ENCODE measurements at regions not wholly inside any gene's neighbourhood (a gene's known extent, or its start where the extent isn't known, plus 50 kb on each side); places are given as distances from the start of the nearest gene placed in this dataset.
A peak's percentile ranks its signal among the peaks of the same experiment; 100 is the strongest.

DNA sequence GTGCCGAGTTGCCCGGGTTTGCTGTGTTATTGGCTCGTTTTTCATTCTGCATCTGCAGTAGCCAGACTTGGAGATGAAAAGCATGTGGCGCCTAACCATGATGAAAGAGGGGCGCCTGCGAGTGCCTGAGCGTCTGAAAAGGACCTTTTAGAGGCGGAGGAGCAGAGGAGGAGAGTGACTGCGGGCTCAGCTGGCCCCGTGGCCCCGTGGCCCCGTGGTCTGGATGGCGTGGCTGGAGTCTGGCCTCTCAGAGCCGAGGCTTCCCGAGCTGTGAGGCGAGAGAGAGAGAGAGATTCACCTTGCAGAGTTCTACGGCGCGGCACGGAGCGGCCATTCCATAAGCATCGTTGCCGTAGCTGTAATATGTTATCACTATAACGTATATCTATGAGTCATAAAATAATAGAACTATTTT is 55.3 kb upstream of the RNU6ATAC start:
- Histone ChIP-seq H3K4me1 (peaks cover 0 to 22% (median 17%) of the 10 kb centered on the region in 12 donors), H3K9me3 (no peaks in the 10 kb centered on the region), H3K27ac (no peak overlapping the region), H3K27me3 (no peaks in the 10 kb centered on the region), H3K36me3 (no peaks in the 10 kb centered on the region), H3K4me3 (no peak overlapping the region)
- ATAC-seq (no peak), DNase-seq (peak in 2 of 5 donors; percentile 7 to 11)
- TF ChIP-seq, protein P1, sequence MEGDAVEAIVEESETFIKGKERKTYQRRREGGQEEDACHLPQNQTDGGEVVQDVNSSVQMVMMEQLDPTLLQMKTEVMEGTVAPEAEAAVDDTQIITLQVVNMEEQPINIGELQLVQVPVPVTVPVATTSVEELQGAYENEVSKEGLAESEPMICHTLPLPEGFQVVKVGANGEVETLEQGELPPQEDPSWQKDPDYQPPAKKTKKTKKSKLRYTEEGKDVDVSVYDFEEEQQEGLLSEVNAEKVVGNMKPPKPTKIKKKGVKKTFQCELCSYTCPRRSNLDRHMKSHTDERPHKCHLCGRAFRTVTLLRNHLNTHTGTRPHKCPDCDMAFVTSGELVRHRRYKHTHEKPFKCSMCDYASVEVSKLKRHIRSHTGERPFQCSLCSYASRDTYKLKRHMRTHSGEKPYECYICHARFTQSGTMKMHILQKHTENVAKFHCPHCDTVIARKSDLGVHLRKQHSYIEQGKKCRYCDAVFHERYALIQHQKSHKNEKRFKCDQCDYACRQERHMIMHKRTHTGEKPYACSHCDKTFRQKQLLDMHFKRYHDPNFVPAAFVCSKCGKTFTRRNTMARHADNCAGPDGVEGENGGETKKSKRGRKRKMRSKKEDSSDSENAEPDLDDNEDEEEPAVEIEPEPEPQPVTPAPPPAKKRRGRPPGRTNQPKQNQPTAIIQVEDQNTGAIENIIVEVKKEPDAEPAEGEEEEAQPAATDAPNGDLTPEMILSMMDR (IDR thresholded peaks at IDR 0.05): no peak
- TF ChIP-seq POLR2A (IDR thresholded peaks at IDR 0.05): no peak
- WGBS, 4 donors: 91 to 94% (median 94%) methylated on average over 24 of the region's 24 CpGs
- intact Hi-C loops (cut with DNase I): loop anchor here in 2 of 10 donors (5.0 to 10.0 kb wide), 2 partner anchors 42 to 65 kb away; no protein-coding TSS in a partner anchor

DNA sequence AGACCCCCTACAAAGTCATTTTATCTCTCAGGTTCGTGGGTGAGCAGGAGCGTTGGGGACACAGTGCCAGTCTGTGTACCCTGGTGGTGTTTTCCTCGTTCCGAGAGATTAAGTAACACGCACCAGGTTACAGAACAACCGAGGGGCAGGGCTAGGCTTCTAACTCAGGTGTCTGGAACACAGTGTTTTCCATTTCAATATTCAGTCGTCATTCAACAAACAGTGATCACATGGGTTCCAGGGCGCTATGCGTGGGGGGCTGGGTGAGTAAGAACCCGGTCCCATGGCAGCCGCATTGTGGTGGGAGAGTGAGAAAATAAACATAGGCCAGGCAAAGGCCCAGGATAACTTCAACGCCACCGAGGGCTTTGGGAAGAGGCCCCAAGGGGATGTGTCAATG is 55.9 kb upstream of the RNU6ATAC start:
- Histone ChIP-seq H3K27me3 (no peaks in the 10 kb centered on the region), H3K9me3 (no peaks in the 10 kb centered on the region), H3K4me3 (no peak overlapping the region), H3K4me1 (peaks cover 0 to 15% (median 11%) of the 10 kb centered on the region in 12 donors), H3K36me3 (no peaks in the 10 kb centered on the region), H3K27ac (no peak overlapping the region)
- DNase-seq: peak in 2 of 5 donors; percentile 2 to 8
- intact Hi-C loops (cut with DNase I): loop anchor here in 1 of 10 donors (10.0 kb wide), 1 partner anchor 64 kb away; no protein-coding TSS in a partner anchor
- no peak for ATAC-seq
- no peak for TF ChIP-seq POLR2A (IDR thresholded peaks at IDR 0.05)
- TF ChIP-seq, protein P1 (IDR thresholded peaks at IDR 0.05): no peak
- 92 to 95% (median 94%) methylated on average over 13 of the region's 13 CpGs for WGBS, 4 donors

DNA sequence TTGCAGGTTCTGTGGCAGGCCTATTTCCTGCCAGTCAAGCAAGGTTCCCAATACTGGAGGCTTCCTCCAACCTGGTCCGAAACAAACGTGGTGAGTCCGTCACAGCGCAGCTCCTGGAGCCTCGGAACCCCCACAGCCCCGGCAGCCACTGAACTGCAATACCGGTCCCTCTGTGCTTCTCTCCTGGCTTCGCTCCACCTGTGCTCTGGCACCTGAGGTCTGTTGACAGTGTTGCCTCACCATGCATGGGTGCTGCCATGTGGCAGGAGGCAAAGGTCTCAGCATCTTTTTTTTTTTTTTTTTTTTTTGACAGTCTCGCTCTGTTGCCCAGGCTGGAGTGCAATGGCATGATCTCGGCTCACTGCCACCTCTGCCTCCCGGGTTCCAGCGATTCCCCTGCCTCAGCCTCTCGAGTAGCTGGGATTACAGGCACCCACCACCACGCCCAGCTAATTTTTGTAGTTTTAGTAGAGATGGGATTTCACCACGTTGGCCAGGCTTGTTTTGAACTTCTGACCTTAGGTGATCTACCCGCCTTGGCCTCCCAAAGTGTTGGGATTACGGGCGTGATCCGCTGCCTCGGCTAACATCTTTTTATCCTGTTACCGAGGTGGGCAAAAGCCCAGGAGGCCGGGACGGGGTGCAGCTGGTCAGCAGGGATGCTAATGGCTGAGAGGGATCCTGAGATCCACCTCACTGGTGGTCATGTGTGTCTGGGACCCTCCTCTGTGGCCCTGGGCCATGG is 57.1 kb upstream of the RNU6ATAC start:
- WGBS, 4 donors: 89 to 95% (median 92%) methylated on average over 23 of the region's 23 CpGs
- Histone ChIP-seq H3K36me3 (no peaks in the 10 kb centered on the region), H3K27ac (no peak overlapping the region), H3K27me3 (no peaks in the 10 kb centered on the region), H3K4me1 (peaks cover 0 to 4% (median 1%) of the 10 kb centered on the region in 12 donors), H3K9me3 (no peaks in the 10 kb centered on the region), H3K4me3 (no peak overlapping the region)
- intact Hi-C loops (cut with DNase I): loop anchor here in 1 of 10 donors (10.0 kb wide), 1 partner anchor 63 kb away; no protein-coding TSS in a partner anchor
- ATAC-seq (no peak), DNase-seq (peak in 3 of 5 donors; percentile 8 to 44 (median 18))
- no peak for TF ChIP-seq POLR2A (IDR thresholded peaks at IDR 0.05)
- TF ChIP-seq, protein P1 (IDR thresholded peaks at IDR 0.05): no peak

DNA sequence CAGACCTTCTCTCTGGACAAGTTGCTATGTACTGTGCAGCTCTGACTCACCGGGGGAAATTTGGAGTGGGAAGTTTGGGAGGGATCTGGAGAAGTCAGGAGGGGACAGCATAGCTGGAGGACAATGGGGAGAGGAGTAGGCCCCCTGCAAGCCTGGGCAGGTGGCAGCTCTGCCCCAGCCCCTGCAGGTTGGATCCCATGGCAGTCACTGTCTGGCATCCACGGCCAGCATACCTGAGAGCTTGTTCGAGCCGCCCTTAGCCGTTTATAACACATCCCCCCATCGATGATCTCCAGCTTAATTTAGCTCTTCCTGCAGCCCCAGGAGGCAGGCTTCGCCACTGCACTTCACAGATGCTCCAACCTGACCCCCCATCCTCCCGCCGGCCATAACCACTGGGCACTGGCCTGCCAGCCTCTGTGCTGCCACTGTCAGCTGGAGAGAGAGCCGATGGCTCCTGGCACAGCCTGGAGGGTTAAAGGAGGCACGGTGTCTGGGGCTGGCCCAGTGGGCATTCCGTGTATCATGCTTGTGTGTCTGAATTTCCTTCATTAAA is 57.7 kb upstream of the RNU6ATAC start:
- no peak overlapping the region for H3K27ac ChIP-seq
- ATAC-seq (no peak), DNase-seq (peak in 3 of 5 donors; percentile 15 to 27 (median 22))
- H3K4me1 ChIP-seq: no peaks in the 10 kb centered on the region
- H3K36me3 ChIP-seq: no peaks in the 10 kb centered on the region
- intact Hi-C loops (cut with DNase I): loop anchor here in 1 of 10 donors (10.0 kb wide), 1 partner anchor 63 kb away; no protein-coding TSS in a partner anchor
- H3K27me3 ChIP-seq: no peaks in the 10 kb centered on the region
- H3K9me3 ChIP-seq: no peaks in the 10 kb centered on the region
- no peak for TF ChIP-seq POLR2A (IDR thresholded peaks at IDR 0.05)
- TF ChIP-seq, protein P1 (IDR thresholded peaks at IDR 0.05): no peak
- H3K4me3 ChIP-seq: no peak overlapping the region
- WGBS, 4 donors: 63 to 71% (median 69%) methylated on average over 8 to 12 of the region's 12 CpGs

All from heart left ventricle (tissue), 16 donors.